CD14-positive monocyte (primary cell): ENCODE measurements at regions not wholly inside any gene's neighbourhood (a gene's known extent, or its start where the extent isn't known, plus 50 kb on each side); places are given as distances from the start of the nearest gene placed in this dataset.

Source experiments
- DNase-seq, 3 donors: peaks; one replicate each; pipeline ENCODE4 v3.0.0-alpha.2; 2011 to 2022
- H2AFZ ChIP-seq: 2 replicates; pipeline ENCODE4 v1.6.0; 2012; ENCODE audit warnings: mild to moderate bottlenecking, low read depth, low read length, inconsistent platforms; ENCODE audit not compliant: insufficient read depth, poor library complexity, severe bottlenecking
- H3K27ac ChIP-seq, 2 donors: 1 replicate in 1 of 2; 2 replicates in 1 of 2; pipeline ENCODE4 v1.5.1; 2012 to 2013; ENCODE audit warnings: low read length in 2 of 2, control low read depth in 1 of 2, inconsistent platforms in 1 of 2, low read depth in 1 of 2, mild to moderate bottlenecking in 1 of 2
- H3K27me3 ChIP-seq, 2 donors: one replicate each; pipeline versions ENCODE4 v1.6.0 to v1.6.1; 2011 to 2013; ENCODE audit warnings: low read length in 2 of 2; ENCODE audit not compliant: control insufficient read depth in 2 of 2, insufficient read depth in 2 of 2
- H3K36me3 ChIP-seq, 2 donors: replicated peaks in 1 of 2; 1 replicate in 1 of 2; 2 replicates in 1 of 2; pipeline versions ENCODE4 v1.5.1 to v1.6.1; 2012 to 2013; ENCODE audit warnings: low read length in 2 of 2, control low read depth in 1 of 2, inconsistent platforms in 1 of 2, mild to moderate bottlenecking in 1 of 2; ENCODE audit not compliant: insufficient read depth in 2 of 2, control insufficient read depth in 1 of 2
- H3K4me1 ChIP-seq, 2 donors: 1 replicate in 1 of 2; 2 replicates in 1 of 2; pipeline versions ENCODE4 v1.5.1 to v1.6.1; 2012 to 2013; ENCODE audit warnings: low read length in 2 of 2, control low read depth in 1 of 2, inconsistent platforms in 1 of 2, mild to moderate bottlenecking in 1 of 2, moderate library complexity in 1 of 2; ENCODE audit not compliant: insufficient read depth in 2 of 2, control insufficient read depth in 1 of 2
- H3K4me2 ChIP-seq: replicated peaks from 2 replicates; pipeline ENCODE3; 2012; ENCODE audit warnings: low read length, moderate library complexity, mild to moderate bottlenecking; ENCODE audit not compliant: poor library complexity, severe bottlenecking; ENCODE audit errors: extremely low read depth
- H3K4me3 ChIP-seq, 3 experiments: fragments of 200-600 bp in 1 of 3; sonication (generic) in 1 of 3; replicated peaks in 1 of 3; 1 replicate in 2 of 3; 2 replicates in 1 of 3; pipeline ENCODE4 v1.5.1; 2011 to 2013; ENCODE audit warnings: low read length in 3 of 3, mild to moderate bottlenecking in 3 of 3, control low read depth in 2 of 3, low read depth in 2 of 3, inconsistent platforms in 1 of 3, moderate library complexity in 1 of 3
- H3K79me2 ChIP-seq: 2 replicates; pipeline ENCODE4 v1.6.0; 2012; ENCODE audit warnings: mild to moderate bottlenecking, control low read depth, inconsistent platforms, low read length, moderate library complexity; ENCODE audit not compliant: insufficient read depth
- H3K9ac ChIP-seq: 2 replicates; pipeline ENCODE4 v1.6.0; 2017; ENCODE audit warnings: low read length, mild to moderate bottlenecking; ENCODE audit not compliant: insufficient read depth, poor library complexity, severe bottlenecking
- H3K9me3 ChIP-seq, 2 donors: replicated peaks in 1 of 2; 1 replicate in 1 of 2; 2 replicates in 1 of 2; pipeline versions ENCODE4 v1.5.1 to v1.6.1; 2012 to 2013; ENCODE audit warnings: low read length in 2 of 2, control low read depth in 1 of 2; ENCODE audit not compliant: control insufficient read depth in 1 of 2, insufficient read depth in 1 of 2
- H4K20me1 ChIP-seq: 2 replicates; pipeline ENCODE4 v1.6.0; 2012; ENCODE audit warnings: mild to moderate bottlenecking, low read length, control low read depth, moderate library complexity; ENCODE audit not compliant: insufficient read depth
- H3K27ac Mint-ChIP-seq, 7 donors: one replicate each; pipeline ENCODE4 v1.8.0; 2020; ENCODE audit warnings: mild to moderate bottlenecking in 7 of 7, mixed read lengths in 7 of 7, moderate library complexity in 6 of 7, inconsistent platforms in 2 of 7
- H3K27me3 Mint-ChIP-seq, 3 donors: one replicate each; pipeline ENCODE4 v1.8.0; 2021 to 2022; ENCODE audit warnings: low read depth in 3 of 3, mild to moderate bottlenecking in 3 of 3, mixed read lengths in 3 of 3, moderate library complexity in 3 of 3, inconsistent platforms in 1 of 3
- H3K36me3 Mint-ChIP-seq, 2 donors: one replicate each; pipeline ENCODE4 v1.8.0; 2020; ENCODE audit warnings: mixed read lengths in 2 of 2, inconsistent platforms in 1 of 2, mild to moderate bottlenecking in 1 of 2
- H3K4me1 Mint-ChIP-seq: one replicate; pipeline ENCODE4 v1.8.0; 2020; ENCODE audit warnings: mild to moderate bottlenecking, mixed read lengths
- H3K4me3 Mint-ChIP-seq, 2 donors: one replicate each; pipeline ENCODE4 v1.8.0; 2020; ENCODE audit warnings: mild to moderate bottlenecking in 2 of 2, mixed read lengths in 2 of 2, moderate library complexity in 1 of 2
- H3K9me3 Mint-ChIP-seq, 7 donors: one replicate each; pipeline ENCODE4 v1.8.0; 2020 to 2022; ENCODE audit warnings: mixed read lengths in 7 of 7, mild to moderate bottlenecking in 6 of 7, moderate library complexity in 6 of 7, inconsistent platforms in 2 of 7
- CTCF ChIP-seq: fragments of 200-600 bp; IDR thresholded peaks from one replicate; pipeline ENCODE4 v1.8.0; 2022; ENCODE audit warnings: antibody characterized with exemption, mild to moderate bottlenecking
- WGBS: methylation state at CpG from one replicate; pipeline ENCODE4 v1.1.5; 2013; ENCODE audit warnings: missing lambda C conversion rate; ENCODE audit not compliant: insufficient coverage; 5-methylcytosine and 5-hydroxymethylcytosine counted together
- intact Hi-C, 2 donors: fragments of 100-400 bp; cut with micrococcal nuclease; formaldehyde crosslinking; loops; one replicate each; pipeline versions ENCODE4 v1.15.0 to v1.15.1; 2023

GRCh38 chr13:59568306-59568705, 595.4 kb downstream of the DIAPH3 start:
- Mint-ChIP-seq H3K4me3 (no peak overlapping the region), H3K27ac (peak overlapping the region in 1 of 7 donors; percentile 77), H3K4me1 (no peaks in the 10 kb centered on the region), H3K36me3 (no peaks in the 10 kb centered on the region), H3K27me3 (peaks cover 0 to 5% (median under 1%) of the 10 kb centered on the region in 3 donors), H3K9me3 (peaks cover 6 to 11% (median 10%) of the 10 kb centered on the region in 7 donors)
- DNase-seq, result no peak
- 84% methylated on average over 4 of the region's 4 CpGs for WGBS
- Histone ChIP-seq H3K9me3 (peaks cover 0 to 10% of the 10 kb centered on the region in 2 donors), H4K20me1 (no peaks in the 10 kb centered on the region), H3K4me2 (no peak overlapping the region), H3K27me3 (no peaks in the 10 kb centered on the region), H3K36me3 (no peaks in the 10 kb centered on the region), H2AFZ (no peak overlapping the region), H3K79me2 (no peaks in the 10 kb centered on the region), H3K4me3 (no peak overlapping the region), H3K27ac (no peak overlapping the region), H3K4me1 (no peaks in the 10 kb centered on the region), H3K9ac (no peak overlapping the region)
- TF ChIP-seq CTCF, result no peak
- intact Hi-C loops, result no loop called here

GRCh38 chr13:59570204-59570603, 593.5 kb downstream of the DIAPH3 start:
- intact Hi-C loops, result no loop called here
- H3K4me3 Mint-ChIP-seq, result no peak overlapping the region
- H3K27ac Mint-ChIP-seq, result no peak overlapping the region
- no peaks in the 10 kb centered on the region for H3K4me1 ChIP-seq
- H4K20me1 ChIP-seq, result no peaks in the 10 kb centered on the region
- no peak overlapping the region for H3K9ac ChIP-seq
- no peaks in the 10 kb centered on the region for H3K4me1 Mint-ChIP-seq
- H3K4me3 ChIP-seq, result no peak overlapping the region
- no peaks in the 10 kb centered on the region for H3K36me3 Mint-ChIP-seq
- DNase-seq, result no peak
- H3K36me3 ChIP-seq, result no peaks in the 10 kb centered on the region
- no peak overlapping the region for H2AFZ ChIP-seq
- 80% methylated on average over 1 of the region's 3 CpGs for WGBS
- no peak for TF ChIP-seq CTCF
- peaks cover 0 to 3% of the 10 kb centered on the region in 2 donors for H3K9me3 ChIP-seq
- no peak overlapping the region for H3K4me2 ChIP-seq
- H3K27me3 Mint-ChIP-seq, result peaks cover 0 to 4% (median 0%) of the 10 kb centered on the region in 3 donors
- H3K27ac ChIP-seq, result no peak overlapping the region
- H3K27me3 ChIP-seq, result no peaks in the 10 kb centered on the region
- no peaks in the 10 kb centered on the region for H3K79me2 ChIP-seq
- peaks cover 4 to 9% (median 6%) of the 10 kb centered on the region in 7 donors for H3K9me3 Mint-ChIP-seq
